CD14-positive monocyte (primary cell): ENCODE measurements at regions not wholly inside any gene's neighbourhood (a gene's known extent, or its start where the extent isn't known, plus 50 kb on each side); places are given as distances from the start of the nearest gene placed in this dataset.

ENCODE experiments used
- DNase-seq, 3 donors: peaks; one replicate each; pipeline ENCODE4 v3.0.0-alpha.2; 2011 to 2022
- H2AFZ ChIP-seq: 2 replicates; pipeline ENCODE4 v1.6.0; 2012; ENCODE audit warnings: mild to moderate bottlenecking, low read depth, low read length, inconsistent platforms; ENCODE audit not compliant: insufficient read depth, poor library complexity, severe bottlenecking
- H3K27ac ChIP-seq, 2 donors: 1 replicate in 1 of 2; 2 replicates in 1 of 2; pipeline ENCODE4 v1.5.1; 2012 to 2013; ENCODE audit warnings: low read length in 2 of 2, control low read depth in 1 of 2, inconsistent platforms in 1 of 2, low read depth in 1 of 2, mild to moderate bottlenecking in 1 of 2
- H3K27me3 ChIP-seq, 2 donors: one replicate each; pipeline versions ENCODE4 v1.6.0 to v1.6.1; 2011 to 2013; ENCODE audit warnings: low read length in 2 of 2; ENCODE audit not compliant: control insufficient read depth in 2 of 2, insufficient read depth in 2 of 2
- H3K36me3 ChIP-seq, 2 donors: replicated peaks in 1 of 2; 1 replicate in 1 of 2; 2 replicates in 1 of 2; pipeline versions ENCODE4 v1.5.1 to v1.6.1; 2012 to 2013; ENCODE audit warnings: low read length in 2 of 2, control low read depth in 1 of 2, inconsistent platforms in 1 of 2, mild to moderate bottlenecking in 1 of 2; ENCODE audit not compliant: insufficient read depth in 2 of 2, control insufficient read depth in 1 of 2
- H3K4me1 ChIP-seq, 2 donors: 1 replicate in 1 of 2; 2 replicates in 1 of 2; pipeline versions ENCODE4 v1.5.1 to v1.6.1; 2012 to 2013; ENCODE audit warnings: low read length in 2 of 2, control low read depth in 1 of 2, inconsistent platforms in 1 of 2, mild to moderate bottlenecking in 1 of 2, moderate library complexity in 1 of 2; ENCODE audit not compliant: insufficient read depth in 2 of 2, control insufficient read depth in 1 of 2
- H3K4me2 ChIP-seq: replicated peaks from 2 replicates; pipeline ENCODE3; 2012; ENCODE audit warnings: low read length, moderate library complexity, mild to moderate bottlenecking; ENCODE audit not compliant: poor library complexity, severe bottlenecking; ENCODE audit errors: extremely low read depth
- H3K4me3 ChIP-seq, 3 experiments: fragments of 200-600 bp in 1 of 3; sonication (generic) in 1 of 3; replicated peaks in 1 of 3; 1 replicate in 2 of 3; 2 replicates in 1 of 3; pipeline ENCODE4 v1.5.1; 2011 to 2013; ENCODE audit warnings: low read length in 3 of 3, mild to moderate bottlenecking in 3 of 3, control low read depth in 2 of 3, low read depth in 2 of 3, inconsistent platforms in 1 of 3, moderate library complexity in 1 of 3
- H3K79me2 ChIP-seq: 2 replicates; pipeline ENCODE4 v1.6.0; 2012; ENCODE audit warnings: mild to moderate bottlenecking, control low read depth, inconsistent platforms, low read length, moderate library complexity; ENCODE audit not compliant: insufficient read depth
- H3K9ac ChIP-seq: 2 replicates; pipeline ENCODE4 v1.6.0; 2017; ENCODE audit warnings: low read length, mild to moderate bottlenecking; ENCODE audit not compliant: insufficient read depth, poor library complexity, severe bottlenecking
- H3K9me3 ChIP-seq, 2 donors: replicated peaks in 1 of 2; 1 replicate in 1 of 2; 2 replicates in 1 of 2; pipeline versions ENCODE4 v1.5.1 to v1.6.1; 2012 to 2013; ENCODE audit warnings: low read length in 2 of 2, control low read depth in 1 of 2; ENCODE audit not compliant: control insufficient read depth in 1 of 2, insufficient read depth in 1 of 2
- H4K20me1 ChIP-seq: 2 replicates; pipeline ENCODE4 v1.6.0; 2012; ENCODE audit warnings: mild to moderate bottlenecking, low read length, control low read depth, moderate library complexity; ENCODE audit not compliant: insufficient read depth
- H3K27ac Mint-ChIP-seq, 7 donors: one replicate each; pipeline ENCODE4 v1.8.0; 2020; ENCODE audit warnings: mild to moderate bottlenecking in 7 of 7, mixed read lengths in 7 of 7, moderate library complexity in 6 of 7, inconsistent platforms in 2 of 7
- H3K27me3 Mint-ChIP-seq, 3 donors: one replicate each; pipeline ENCODE4 v1.8.0; 2021 to 2022; ENCODE audit warnings: low read depth in 3 of 3, mild to moderate bottlenecking in 3 of 3, mixed read lengths in 3 of 3, moderate library complexity in 3 of 3, inconsistent platforms in 1 of 3
- H3K36me3 Mint-ChIP-seq, 2 donors: one replicate each; pipeline ENCODE4 v1.8.0; 2020; ENCODE audit warnings: mixed read lengths in 2 of 2, inconsistent platforms in 1 of 2, mild to moderate bottlenecking in 1 of 2
- H3K4me1 Mint-ChIP-seq: one replicate; pipeline ENCODE4 v1.8.0; 2020; ENCODE audit warnings: mild to moderate bottlenecking, mixed read lengths
- H3K4me3 Mint-ChIP-seq, 2 donors: one replicate each; pipeline ENCODE4 v1.8.0; 2020; ENCODE audit warnings: mild to moderate bottlenecking in 2 of 2, mixed read lengths in 2 of 2, moderate library complexity in 1 of 2
- H3K9me3 Mint-ChIP-seq, 7 donors: one replicate each; pipeline ENCODE4 v1.8.0; 2020 to 2022; ENCODE audit warnings: mixed read lengths in 7 of 7, mild to moderate bottlenecking in 6 of 7, moderate library complexity in 6 of 7, inconsistent platforms in 2 of 7
- CTCF ChIP-seq: fragments of 200-600 bp; IDR thresholded peaks from one replicate; pipeline ENCODE4 v1.8.0; 2022; ENCODE audit warnings: antibody characterized with exemption, mild to moderate bottlenecking
- WGBS: methylation state at CpG from one replicate; pipeline ENCODE4 v1.1.5; 2013; ENCODE audit warnings: missing lambda C conversion rate; ENCODE audit not compliant: insufficient coverage; 5-methylcytosine and 5-hydroxymethylcytosine counted together
- intact Hi-C, 2 donors: fragments of 100-400 bp; cut with micrococcal nuclease; formaldehyde crosslinking; loops; one replicate each; pipeline versions ENCODE4 v1.15.0 to v1.15.1; 2023

- no peak for TF ChIP-seq CTCF
- H3K4me3 ChIP-seq: no peak overlapping the region
- Mint-ChIP-seq H3K27ac (no peak overlapping the region), H3K4me3 (no peak overlapping the region), H3K27me3 (peaks cover 5 to 8% (median 7%) of the 10 kb centered on the region in 3 donors), H3K36me3 (no peaks in the 10 kb centered on the region), H3K4me1 (no peaks in the 10 kb centered on the region), H3K9me3 (peaks cover 0 to 6% (median 1%) of the 10 kb centered on the region in 7 donors)
- no peaks in the 10 kb centered on the region for H4K20me1 ChIP-seq
- no peaks in the 10 kb centered on the region for H3K4me1 ChIP-seq
- H3K9me3 ChIP-seq: no peaks in the 10 kb centered on the region
- no peaks in the 10 kb centered on the region for H3K36me3 ChIP-seq
- H3K27ac ChIP-seq: no peak overlapping the region
- H3K27me3 ChIP-seq: no peaks in the 10 kb centered on the region
- H3K79me2 ChIP-seq: no peaks in the 10 kb centered on the region
- intact Hi-C loops: no loop called here
- H3K9ac ChIP-seq: no peak overlapping the region
- no peak for DNase-seq
- 94% methylated on average over 3 of the region's 6 CpGs for WGBS
- H2AFZ ChIP-seq: no peak overlapping the region
- H3K4me2 ChIP-seq: no peak overlapping the region
These were observed 314.9 kb downstream of the RPS24 start for GRCh38 chr10:78348411-78349164.

GRCh38 chr10:78349165-78349516, 315.5 kb downstream of the RPS24 start:
- no peaks in the 10 kb centered on the region for H3K27me3 ChIP-seq
- H2AFZ ChIP-seq: no peak overlapping the region
- H3K4me3 ChIP-seq: no peak overlapping the region
- H4K20me1 ChIP-seq: no peaks in the 10 kb centered on the region
- no peak for TF ChIP-seq CTCF
- H3K36me3 ChIP-seq: no peaks in the 10 kb centered on the region
- H3K4me1 Mint-ChIP-seq: no peaks in the 10 kb centered on the region
- DNase-seq: no peak
- H3K4me3 Mint-ChIP-seq: no peak overlapping the region
- H3K4me2 ChIP-seq: no peak overlapping the region
- no peaks in the 10 kb centered on the region for H3K36me3 Mint-ChIP-seq
- H3K9me3 ChIP-seq: no peaks in the 10 kb centered on the region
- no peaks in the 10 kb centered on the region for H3K4me1 ChIP-seq
- 98% methylated on average over 4 of the region's 4 CpGs for WGBS
- H3K9ac ChIP-seq: no peak overlapping the region
- no peak overlapping the region for H3K27ac Mint-ChIP-seq
- intact Hi-C loops: no loop called here
- no peaks in the 10 kb centered on the region for H3K79me2 ChIP-seq
- peaks cover 0 to 6% (median 0%) of the 10 kb centered on the region in 7 donors for H3K9me3 Mint-ChIP-seq
- peaks cover 6 to 8% (median 7%) of the 10 kb centered on the region in 3 donors for H3K27me3 Mint-ChIP-seq
- no peak overlapping the region for H3K27ac ChIP-seq
